GM18505 (cell line): ENCODE measurements at regions not wholly inside any gene's neighbourhood (a gene's known extent, or its start where the extent isn't known, plus 50 kb on each side); places are given as distances from the start of the nearest gene placed in this dataset.

Experiments used
- ATAC-seq: cut with Tn5 transposase; IDR thresholded peaks from one replicate; pipeline ENCODE4 v1.9.1; 2021; ENCODE audit not compliant: unreplicated experiment
- POLR2A ChIP-seq: IDR thresholded peaks from 4 replicates; pipeline ENCODE4 v1.6.1; 2011; ENCODE audit warnings: borderline replicate concordance; ENCODE audit not compliant: insufficient read depth, insufficient read length; ENCODE audit errors: extremely low read depth

- TF ChIP-seq POLR2A = no peak
- ATAC-seq = no peak
These were observed 1011.3 kb upstream of the NR2F2 start for GRCh38 chr15:95319242-95319641.

GRCh38 chr15:95323796-95324195, 1006.7 kb upstream of the NR2F2 start:
- no peak for ATAC-seq
- no peak for TF ChIP-seq POLR2A

GRCh38 chr15:95324656-95325055, 1005.8 kb upstream of the NR2F2 start:
- no peak for TF ChIP-seq POLR2A
- ATAC-seq = no peak

GRCh38 chr15:95325763-95326404, 1004.6 kb upstream of the NR2F2 start:
- no peak for ATAC-seq

GRCh38 chr15:95326431-95327182, 1003.9 kb upstream of the NR2F2 start:
- ATAC-seq = no peak
- TF ChIP-seq POLR2A = no peak

More at GRCh38 chr15:95325763-95326404, 1004.6 kb upstream of the NR2F2 start:
- no peak for TF ChIP-seq POLR2A

GRCh38 chr15:95327183-95327525, 1003.3 kb upstream of the NR2F2 start:
- no peak for TF ChIP-seq POLR2A

GRCh38 chr15:95327661-95328060, 1002.8 kb upstream of the NR2F2 start:
- no peak for TF ChIP-seq POLR2A
- no peak for ATAC-seq

More at GRCh38 chr15:95327183-95327525, 1003.3 kb upstream of the NR2F2 start:
- ATAC-seq = no peak

- TF ChIP-seq POLR2A = no peak
- no peak for ATAC-seq
These were observed 1001.9 kb upstream of the NR2F2 start for GRCh38 chr15:95328559-95328958.

GRCh38 chr15:95329362-95329761, 1001.1 kb upstream of the NR2F2 start:
- no peak for TF ChIP-seq POLR2A
- ATAC-seq = no peak

GRCh38 chr15:95341686-95342085, 988.8 kb upstream of the NR2F2 start:
- no peak for ATAC-seq
- TF ChIP-seq POLR2A = no peak

GRCh38 chr15:95345867-95346266, 984.6 kb upstream of the NR2F2 start:
- TF ChIP-seq POLR2A = no peak
- ATAC-seq = no peak

GRCh38 chr15:95346721-95347475, 983.6 kb upstream of the NR2F2 start:
- TF ChIP-seq POLR2A = no peak
- no peak for ATAC-seq

- ATAC-seq = no peak
- no peak for TF ChIP-seq POLR2A
These were observed 982.7 kb upstream of the NR2F2 start for GRCh38 chr15:95347837-95348236.
